Adrenal gland (tissue), 9 donors: ENCODE measurements at regions not wholly inside any gene's neighbourhood (a gene's known extent, or its start where the extent isn't known, plus 50 kb on each side); places are given as distances from the start of the nearest gene placed in this dataset.

ENCODE experiments used
- DNase-seq, 7 donors: peaks; one replicate each; pipeline ENCODE4 v3.0.0-alpha.2; 2019 to 2020
- H3K27ac ChIP-seq, 5 donors: fragments of 200-600 bp; sonication (generic) in 4 of 5; 1 replicate in 3 of 5; 2 replicates in 2 of 5; pipeline versions ENCODE4 v1.5.1 to v1.8.0; 2016 to 2020; ENCODE audit warnings: mild to moderate bottlenecking in 1 of 5
- H3K27me3 ChIP-seq: fragments of 200-600 bp; 2 replicates; pipeline ENCODE4 v1.8.0; 2021
- H3K36me3 ChIP-seq, 2 donors: fragments of 200-600 bp; replicated peaks in 1 of 2; 1 replicate in 1 of 2; 2 replicates in 1 of 2; pipeline versions ENCODE4 v1.5.1 to v1.8.0; 2018 to 2022
- H3K4me1 ChIP-seq, 2 donors: fragments of 200-600 bp; replicated peaks in 1 of 2; 1 replicate in 1 of 2; 2 replicates in 1 of 2; pipeline versions ENCODE4 v1.5.1 to v1.8.0; 2018 to 2021
- H3K4me3 ChIP-seq, 4 donors: fragments of 200-600 bp; sonication (generic) in 3 of 4; one replicate each; pipeline ENCODE4 v1.5.1; 2016 to 2018
- H3K9me3 ChIP-seq, 3 donors: fragments of 200-600 bp; sonication (generic) in 1 of 3; replicated peaks in 1 of 3; 1 replicate in 2 of 3; 2 replicates in 1 of 3; pipeline versions ENCODE4 v1.5.1 to v1.8.0; 2016 to 2021
- CTCF ChIP-seq, 6 experiments: fragments of 450-650 bp in 4 of 6; fragments of 200-600 bp in 2 of 6; sonication (generic) in 1 of 6; IDR thresholded peaks; 1 replicate in 5 of 6; 2 replicates in 1 of 6; pipeline versions ENCODE4 v1.5.1 to v1.8.0; 2016 to 2021; ENCODE audit warnings: antibody characterized with exemption in 6 of 6, mild to moderate bottlenecking in 2 of 6, moderate library complexity in 1 of 6
- POLR2A ChIP-seq, 2 donors: fragments of 450-650 bp; IDR thresholded peaks; one replicate each; pipeline ENCODE4 v1.6.1; 2017; ENCODE audit warnings: antibody characterized with exemption in 2 of 2, mild to moderate bottlenecking in 2 of 2, moderate library complexity in 1 of 2
- WGBS, 4 donors: extraction: QIAGEN DNeasy Blood & Tissue Kit in 2 of 4; methylation state at CpG; one replicate each; pipeline versions ENCODE4 v1.1.5 to v1.1.7; 2013 to 2017; 5-methylcytosine and 5-hydroxymethylcytosine counted together
- intact Hi-C, 2 donors: fragments of 100-400 bp; cut with DNase I; formaldehyde crosslinking; loops; one replicate each; pipeline versions ENCODE4 v1.14.1 to v1.15.0; 2022 to 2023
- donor health status: healthy with polysubstance abuse.
- donor health status: Bipolar disorder and iron deficiency.
- donor health status: DM: yes; HTN: yes; CAD: no.
- donor health status: DM: no; HTN: no; CAD: no.
- donor health status: DM: no; HTN: no; CAD: no.

- no peak overlapping the region for H3K27ac ChIP-seq
- TF ChIP-seq CTCF (IDR thresholded peaks at IDR 0.05) = no peak
- TF ChIP-seq POLR2A (IDR thresholded peaks at IDR 0.05) = no peak
- no peaks in the 10 kb centered on the region for H3K4me1 ChIP-seq
- H3K27me3 ChIP-seq = no peaks in the 10 kb centered on the region
- DNase-seq = no peak
- 55 to 65% (median 58%) methylated on average over 4 of the region's 4 CpGs for WGBS, 4 donors
- H3K4me3 ChIP-seq = no peak overlapping the region
- intact Hi-C loops = no loop called here
- no peaks in the 10 kb centered on the region for H3K36me3 ChIP-seq
- H3K9me3 ChIP-seq = no peaks in the 10 kb centered on the region
These were observed 1414.0 kb upstream of the AGA start for GRCh38 chr4:178856139-178856800.

GRCh38 chr4:178871476-178871875 is 1429.2 kb upstream of the AGA start:
- no peak for DNase-seq
- Histone ChIP-seq H3K9me3 (peaks cover 0 to 2% (median 0%) of the 10 kb centered on the region in 3 donors), H3K4me3 (no peak overlapping the region), H3K27me3 (no peaks in the 10 kb centered on the region), H3K4me1 (no peaks in the 10 kb centered on the region), H3K36me3 (no peaks in the 10 kb centered on the region), H3K27ac (no peak overlapping the region)
- 47 to 56% (median 51%) methylated on average over 2 of the region's 2 CpGs for WGBS, 4 donors
- TF ChIP-seq POLR2A (IDR thresholded peaks at IDR 0.05) (no peak), CTCF (IDR thresholded peaks at IDR 0.05) (no peak)
- intact Hi-C loops = no loop called here

- TF ChIP-seq CTCF (IDR thresholded peaks at IDR 0.05) (no peak), POLR2A (IDR thresholded peaks at IDR 0.05) (no peak)
These were observed 1439.7 kb upstream of the AGA start for GRCh38 chr4:178881937-178882336.

GRCh38 chr4:178894126-178894525 is 1451.9 kb upstream of the AGA start:
- TF ChIP-seq POLR2A (IDR thresholded peaks at IDR 0.05) (no peak), CTCF (IDR thresholded peaks at IDR 0.05) (no peak)
- no peaks in the 10 kb centered on the region for H3K4me1 ChIP-seq
- no peaks in the 10 kb centered on the region for H3K36me3 ChIP-seq
- no peaks in the 10 kb centered on the region for H3K27me3 ChIP-seq
- intact Hi-C loops = no loop called here
- no peak overlapping the region for H3K4me3 ChIP-seq
- 85 to 97% (median 90%) methylated on average over 7 to 9 of the region's 9 CpGs for WGBS, 4 donors
- H3K27ac ChIP-seq = no peak overlapping the region
- H3K9me3 ChIP-seq = no peaks in the 10 kb centered on the region
- no peak for DNase-seq

More at GRCh38 chr4:178881937-178882336, 1439.7 kb upstream of the AGA start:
- intact Hi-C loops = no loop called here
- Histone ChIP-seq H3K4me3 (no peak overlapping the region), H3K9me3 (no peaks in the 10 kb centered on the region), H3K27me3 (no peaks in the 10 kb centered on the region), H3K36me3 (no peaks in the 10 kb centered on the region), H3K27ac (no peak overlapping the region), H3K4me1 (no peaks in the 10 kb centered on the region)
- no peak for DNase-seq
- WGBS, 4 donors = 45 to 55% (median 49%) methylated on average over 1 of the region's 1 CpG
